GM12872 (cell line): ENCODE measurements at regions not wholly inside any gene's neighbourhood (a gene's known extent, or its start where the extent isn't known, plus 50 kb on each side); places are given as distances from the start of the nearest gene placed in this dataset.

Experiments
- TF ChIP-seq, protein P1 (sequence below): IDR thresholded peaks from 3 replicates; pipeline ENCODE4 v1.5.1; 2011; ENCODE audit warnings: low read depth, mild to moderate bottlenecking, low read length, moderate library complexity; ENCODE audit not compliant: insufficient read depth

DNA sequence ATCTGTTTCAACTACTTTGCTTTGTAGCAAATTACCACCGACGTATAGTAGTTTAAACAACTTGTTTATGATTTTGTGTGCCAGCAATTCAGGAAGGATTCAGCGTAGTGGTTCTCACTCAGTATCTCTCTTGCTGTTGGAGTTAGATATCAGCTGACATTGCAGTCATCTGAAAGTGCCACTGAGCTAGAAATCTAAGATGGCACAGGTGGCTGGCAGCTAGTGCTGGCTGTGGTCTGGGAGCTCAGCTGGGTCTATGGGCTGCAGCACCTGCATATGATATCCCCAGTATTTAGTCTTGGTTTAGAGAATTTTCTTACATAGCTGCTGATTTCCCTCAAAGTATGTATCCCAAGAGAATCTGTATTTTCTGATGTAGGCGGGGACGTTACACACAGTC is 235.6 kb downstream of the SCG2 start:
- TF ChIP-seq, protein P1, sequence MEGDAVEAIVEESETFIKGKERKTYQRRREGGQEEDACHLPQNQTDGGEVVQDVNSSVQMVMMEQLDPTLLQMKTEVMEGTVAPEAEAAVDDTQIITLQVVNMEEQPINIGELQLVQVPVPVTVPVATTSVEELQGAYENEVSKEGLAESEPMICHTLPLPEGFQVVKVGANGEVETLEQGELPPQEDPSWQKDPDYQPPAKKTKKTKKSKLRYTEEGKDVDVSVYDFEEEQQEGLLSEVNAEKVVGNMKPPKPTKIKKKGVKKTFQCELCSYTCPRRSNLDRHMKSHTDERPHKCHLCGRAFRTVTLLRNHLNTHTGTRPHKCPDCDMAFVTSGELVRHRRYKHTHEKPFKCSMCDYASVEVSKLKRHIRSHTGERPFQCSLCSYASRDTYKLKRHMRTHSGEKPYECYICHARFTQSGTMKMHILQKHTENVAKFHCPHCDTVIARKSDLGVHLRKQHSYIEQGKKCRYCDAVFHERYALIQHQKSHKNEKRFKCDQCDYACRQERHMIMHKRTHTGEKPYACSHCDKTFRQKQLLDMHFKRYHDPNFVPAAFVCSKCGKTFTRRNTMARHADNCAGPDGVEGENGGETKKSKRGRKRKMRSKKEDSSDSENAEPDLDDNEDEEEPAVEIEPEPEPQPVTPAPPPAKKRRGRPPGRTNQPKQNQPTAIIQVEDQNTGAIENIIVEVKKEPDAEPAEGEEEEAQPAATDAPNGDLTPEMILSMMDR = no peak

DNA sequence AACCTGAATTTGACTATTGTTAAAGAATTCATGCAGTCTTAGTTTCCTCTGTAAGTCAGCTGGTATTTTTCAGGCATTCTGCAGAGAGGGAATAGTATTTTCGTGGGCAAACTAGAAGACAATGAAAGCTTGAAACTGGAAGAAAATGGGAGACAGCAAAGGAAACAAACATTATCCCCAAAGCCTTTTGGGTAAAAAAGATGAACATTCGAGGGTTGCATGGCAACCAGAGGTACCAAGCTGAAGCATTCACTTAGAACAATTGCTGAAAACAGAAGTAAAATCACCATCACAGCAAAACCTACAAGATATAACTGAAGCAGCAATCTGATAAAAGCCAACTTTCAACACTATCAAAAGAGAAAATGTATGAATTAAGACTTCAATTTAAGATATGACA is 233.7 kb downstream of the SCG2 start:
- TF ChIP-seq, protein P1 = no peak

DNA sequence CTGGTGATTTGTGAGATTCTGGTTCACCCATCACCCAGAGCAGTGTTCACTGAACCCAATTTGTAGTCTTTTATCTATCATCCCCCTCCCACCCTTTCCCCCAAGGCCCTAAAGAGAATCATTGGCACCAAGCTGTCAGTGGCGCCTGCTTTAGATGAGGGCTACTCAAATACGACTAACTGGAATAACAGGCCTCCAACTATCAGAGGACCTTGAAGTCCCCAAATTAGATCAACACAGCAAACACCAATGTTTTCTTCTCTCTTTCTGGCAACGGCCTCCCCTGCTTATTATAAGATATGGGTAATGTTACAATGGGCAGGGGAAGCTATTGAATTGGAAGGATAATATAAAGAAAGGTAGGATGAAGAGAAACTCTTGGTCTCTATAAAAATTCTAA is 232.3 kb downstream of the SCG2 start:
- TF ChIP-seq, protein P1 = no peak

DNA sequence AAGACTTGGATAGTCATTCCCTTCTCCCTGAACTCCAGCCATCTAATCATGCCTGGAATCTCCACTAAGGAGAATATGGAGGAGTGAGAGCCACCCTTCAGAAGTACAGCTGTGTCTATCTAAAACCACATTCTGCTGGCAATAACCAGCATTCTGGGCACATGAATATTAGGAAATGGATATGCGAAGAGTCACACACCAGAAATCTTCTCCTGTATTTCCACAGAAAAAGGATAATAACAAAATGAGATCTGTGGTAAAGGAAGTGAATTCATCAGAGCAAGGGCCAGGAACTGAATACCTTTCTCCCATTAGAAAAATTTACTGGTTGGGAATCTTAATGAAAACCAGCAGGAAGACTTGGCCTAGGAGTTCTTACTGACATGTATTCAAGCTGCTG is 218.8 kb downstream of the SCG2 start:
- TF ChIP-seq, protein P1 = no peak

DNA sequence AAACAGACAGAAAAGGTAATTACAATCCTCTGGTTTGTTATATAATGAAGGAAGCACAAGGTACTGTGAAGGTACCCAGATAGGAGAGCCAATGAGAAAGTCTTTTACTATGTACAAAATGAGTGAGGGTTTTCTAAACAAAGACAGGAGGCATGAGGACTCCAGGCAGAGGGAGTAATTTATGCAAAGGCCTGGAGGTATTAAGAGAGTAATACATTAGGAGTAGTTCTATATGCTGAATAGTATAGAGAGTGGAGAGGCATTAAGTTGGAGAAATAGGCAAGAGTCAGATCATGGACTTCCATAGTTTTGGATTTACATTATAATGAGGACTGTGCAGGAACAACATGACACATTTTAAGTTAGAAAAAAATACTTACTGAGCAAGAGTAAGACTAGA is 216.0 kb downstream of the SCG2 start:
- TF ChIP-seq, protein P1 = no peak

DNA sequence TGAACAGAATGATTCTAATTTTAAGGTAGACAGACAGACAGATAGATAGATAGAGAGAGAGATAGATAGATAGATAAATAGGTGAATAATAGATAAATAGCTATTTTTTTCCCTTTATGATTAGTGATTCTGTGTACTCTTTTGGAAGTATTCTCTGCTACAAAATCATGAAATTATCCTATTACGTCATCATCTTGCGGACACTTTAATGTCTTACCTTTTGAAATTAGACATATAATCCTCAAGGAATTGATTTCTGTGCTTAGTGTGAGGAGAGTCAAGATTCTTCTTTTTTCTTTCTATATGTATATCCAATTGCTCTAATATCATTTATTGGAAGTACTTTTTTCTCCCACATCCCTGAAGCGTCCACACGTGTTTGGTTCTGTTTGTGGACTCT is 215.2 kb downstream of the SCG2 start:
- TF ChIP-seq, protein P1 = no peak

DNA sequence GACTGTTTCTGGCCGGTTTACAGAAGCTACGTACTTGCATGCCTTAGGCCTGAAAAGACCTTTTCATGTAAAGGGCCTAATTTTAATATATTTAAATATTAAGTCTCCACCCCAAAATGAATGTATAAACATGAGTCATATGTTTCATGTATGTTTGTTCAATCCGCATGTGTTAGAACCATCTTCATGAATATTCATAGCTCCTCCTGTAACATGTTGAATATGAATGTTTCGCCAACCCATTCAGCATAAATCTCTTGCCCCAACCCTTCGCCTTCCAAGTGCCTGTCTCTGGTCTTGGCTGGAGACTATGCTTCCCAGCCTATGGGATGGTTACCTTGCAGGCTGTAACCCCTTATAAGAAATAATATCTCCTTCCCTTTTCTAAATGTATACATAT is 212.5 kb downstream of the SCG2 start:
- TF ChIP-seq, protein P1 = no peak

DNA sequence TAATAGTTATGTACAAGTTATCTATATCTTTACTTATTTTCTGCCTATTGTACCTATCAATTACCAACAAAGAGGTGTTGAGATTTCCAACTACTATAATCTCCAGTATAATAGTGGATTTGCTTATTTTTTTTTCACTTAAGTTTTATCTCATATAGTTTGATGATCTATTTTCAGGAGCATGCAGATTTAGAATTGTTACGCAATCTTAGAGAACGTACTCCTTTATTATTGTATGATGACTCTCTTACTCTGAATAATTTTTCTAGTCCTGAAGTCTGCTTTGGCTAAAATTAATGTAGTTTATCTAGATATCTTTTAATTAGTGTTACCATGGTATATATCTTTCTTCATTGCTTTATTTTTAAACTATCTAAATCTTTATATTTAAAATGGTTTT is 205.2 kb downstream of the SCG2 start:
- TF ChIP-seq, protein P1 = no peak
